ACC112 (cell line): ENCODE measurements at regions not wholly inside any gene's neighbourhood (a gene's known extent, or its start where the extent isn't known, plus 50 kb on each side); places are given as distances from the start of the nearest gene placed in this dataset.

ENCODE experiments used
- H2AFZ ChIP-seq: fragments of 200-600 bp; sonication (generic); one replicate; pipeline ENCODE4 v1.6.0; 2017; ENCODE audit warnings: antibody characterized with exemption, low read length; ENCODE audit not compliant: unreplicated experiment
- H3K27ac ChIP-seq: fragments of 200-600 bp; sonication (generic); 2 replicates; pipeline ENCODE4 v1.5.1; 2014; ENCODE audit warnings: low read depth, mild to moderate bottlenecking, antibody characterized with exemption, low read length, moderate library complexity
- H3K27me3 ChIP-seq: fragments of 200-600 bp; sonication (generic); 2 replicates; pipeline ENCODE4 v1.6.1; 2014; ENCODE audit warnings: mild to moderate bottlenecking, antibody characterized with exemption, low read length, moderate library complexity, mixed read lengths; ENCODE audit not compliant: insufficient read depth
- H3K36me3 ChIP-seq: fragments of 200-600 bp; sonication (generic); 2 replicates; pipeline ENCODE4 v1.6.1; 2016; ENCODE audit warnings: mild to moderate bottlenecking, antibody characterized with exemption, low read length, moderate library complexity, mixed read lengths; ENCODE audit not compliant: insufficient read depth
- H3K4me1 ChIP-seq: fragments of 200-600 bp; sonication (generic); one replicate; pipeline ENCODE4 v1.6.1; 2016; ENCODE audit warnings: low read length, mixed read lengths; ENCODE audit not compliant: insufficient read depth, unreplicated experiment, control insufficient read depth
- H3K4me3 ChIP-seq: fragments of 200-600 bp; sonication (generic); 2 replicates; pipeline ENCODE4 v1.5.1; 2014; ENCODE audit warnings: mild to moderate bottlenecking, low read depth, low read length
- H3K79me2 ChIP-seq: fragments of 200-600 bp; sonication (generic); one replicate; pipeline ENCODE4 v1.6.0; 2016; ENCODE audit warnings: low read length; ENCODE audit not compliant: control insufficient read depth, unreplicated experiment, insufficient read depth

DNA sequence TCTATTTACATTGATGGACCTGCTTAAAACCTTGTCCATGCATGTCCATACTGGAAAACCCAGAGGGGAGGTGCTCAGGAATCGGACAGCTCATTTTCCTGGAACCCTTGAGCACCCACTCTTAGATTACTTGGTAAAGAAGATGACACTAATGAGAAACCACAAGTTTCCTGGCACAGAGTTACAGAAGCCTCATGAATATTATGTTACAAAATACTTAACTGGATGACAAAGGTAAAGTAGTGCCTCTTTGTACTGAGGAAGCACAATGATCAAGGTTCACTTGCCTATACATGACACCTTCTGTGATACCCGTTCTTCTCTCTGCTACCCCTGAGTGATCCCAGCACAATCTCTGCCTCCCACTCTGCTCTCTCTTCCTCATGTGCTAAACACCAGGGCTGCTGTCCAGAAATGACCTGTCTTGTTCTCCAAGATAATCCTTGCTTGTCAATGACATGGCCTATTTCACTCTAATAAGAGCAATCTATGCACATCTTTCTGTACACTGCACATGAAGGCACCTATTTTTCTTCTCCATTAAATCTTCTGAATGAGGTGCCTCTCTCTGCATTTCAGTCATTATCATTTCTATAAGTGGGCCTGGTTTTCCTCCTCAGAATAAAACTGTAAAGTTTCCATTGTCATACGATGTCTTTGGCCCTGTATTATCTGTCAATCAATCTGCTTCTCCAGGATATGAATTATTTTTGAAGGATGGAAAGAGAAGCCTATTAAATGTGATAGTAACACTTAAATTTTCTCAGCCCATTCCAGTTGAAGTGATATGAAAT lies 684.0 kb upstream of the ACO1 start:
- Histone ChIP-seq H3K79me2 (no peaks in the 10 kb centered on the region), H3K27ac (no peak overlapping the region), H3K36me3 (no peaks in the 10 kb centered on the region), H3K27me3 (no peaks in the 10 kb centered on the region; the same call in 1 of the 2 replicates), H3K4me3 (no peak overlapping the region), H3K4me1 (no peaks in the 10 kb centered on the region), H2AFZ (no peak overlapping the region)

DNA sequence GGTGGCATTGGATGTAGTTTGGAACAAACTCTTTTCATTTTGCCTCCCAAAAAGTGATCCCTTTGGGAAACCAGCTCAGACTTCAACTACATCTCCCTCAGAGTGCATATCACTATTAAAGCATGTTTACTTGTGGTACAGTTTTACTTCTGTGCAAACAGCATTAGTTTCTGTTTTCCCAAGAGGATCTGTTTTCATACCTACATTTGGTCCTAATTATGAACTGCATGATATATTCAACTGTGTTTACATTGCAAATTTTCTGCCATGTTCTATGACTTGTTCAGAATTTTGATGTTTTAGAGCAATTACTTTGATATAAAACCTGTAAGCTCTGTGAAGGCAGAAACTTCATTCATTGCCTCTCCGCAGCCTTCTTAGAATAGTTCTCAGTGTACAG lies 681.5 kb upstream of the ACO1 start:
- Histone ChIP-seq H3K4me1 (no peaks in the 10 kb centered on the region), H3K4me3 (no peak overlapping the region), H2AFZ (no peak overlapping the region), H3K27me3 (no peaks in the 10 kb centered on the region; the same call in 1 of the 2 replicates), H3K27ac (no peak overlapping the region), H3K36me3 (no peaks in the 10 kb centered on the region), H3K79me2 (no peaks in the 10 kb centered on the region)

DNA sequence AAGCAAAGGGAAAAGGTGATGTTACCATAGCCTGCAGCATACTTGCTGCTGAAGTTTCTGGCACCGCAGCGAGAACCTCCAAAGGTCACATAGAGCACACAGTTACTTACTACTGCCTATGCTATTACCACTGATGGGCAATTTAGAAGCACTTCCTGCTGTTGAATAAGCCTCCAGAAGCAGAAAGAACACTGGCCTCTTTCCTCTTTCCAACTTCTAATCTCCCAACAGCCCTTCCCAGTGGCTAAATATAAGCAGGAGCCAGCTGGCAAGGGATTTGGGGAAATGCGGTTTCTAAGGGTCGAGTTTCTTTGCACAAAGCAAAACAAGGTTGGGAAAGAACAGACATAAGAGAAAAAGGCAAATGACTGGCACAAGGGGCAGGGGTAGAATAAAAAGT lies 669.2 kb upstream of the ACO1 start:
- Histone ChIP-seq H3K27ac (no peak overlapping the region), H3K4me1 (no peaks in the 10 kb centered on the region), H3K79me2 (no peaks in the 10 kb centered on the region), H3K27me3 (peaks cover 31% of the 10 kb centered on the region), H3K36me3 (no peaks in the 10 kb centered on the region), H3K4me3 (no peak overlapping the region), H2AFZ (no peak overlapping the region)

DNA sequence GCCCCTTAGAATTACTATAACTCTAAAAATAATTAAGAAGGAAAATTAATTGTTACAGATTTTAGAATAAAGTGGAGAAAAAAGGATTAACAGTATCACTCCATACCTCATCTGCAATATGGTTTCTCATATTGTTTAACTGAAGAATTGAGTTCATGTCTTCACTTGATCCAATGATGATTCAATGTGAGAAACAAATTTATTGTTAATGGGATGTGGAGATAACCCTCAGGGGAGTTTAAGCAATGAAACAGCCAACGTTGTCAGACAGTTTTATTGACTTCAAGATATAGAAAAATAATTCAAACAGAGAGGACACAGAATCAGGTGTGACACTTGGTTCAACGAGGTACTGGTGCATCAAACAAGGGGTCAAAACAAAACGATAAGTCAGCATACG lies 665.2 kb upstream of the ACO1 start:
- Histone ChIP-seq H3K27ac (no peak overlapping the region), H3K4me3 (no peak overlapping the region), H3K27me3 (peaks cover 21% of the 10 kb centered on the region; the same call in 1 of the 2 replicates), H3K79me2 (no peaks in the 10 kb centered on the region), H2AFZ (no peak overlapping the region), H3K36me3 (no peaks in the 10 kb centered on the region), H3K4me1 (no peaks in the 10 kb centered on the region)

DNA sequence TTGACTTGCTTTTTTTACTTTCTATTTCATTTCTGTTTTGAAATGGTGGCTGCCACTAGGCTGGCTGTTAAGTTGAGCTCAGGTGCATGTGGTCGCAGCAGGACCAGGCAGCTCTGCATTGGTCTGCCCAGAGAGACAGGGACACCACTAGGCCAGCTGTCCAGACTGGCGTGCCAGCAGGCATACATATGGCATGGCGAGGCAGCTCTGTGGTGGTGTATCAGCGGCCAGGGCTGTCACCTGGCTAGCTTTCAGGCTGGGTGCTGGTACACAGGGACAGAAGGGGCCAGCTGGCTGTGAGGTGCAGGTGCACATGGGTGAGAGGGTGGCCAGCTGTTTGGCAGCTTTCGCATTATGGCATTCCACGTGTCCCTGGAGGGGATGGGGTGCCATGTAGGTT lies 654.0 kb upstream of the ACO1 start:
- H3K36me3 ChIP-seq, result no peaks in the 10 kb centered on the region
- no peak overlapping the region for H2AFZ ChIP-seq
- no peak overlapping the region for H3K27ac ChIP-seq
- no peaks in the 10 kb centered on the region for H3K79me2 ChIP-seq
- no peak overlapping the region for H3K4me3 ChIP-seq
- H3K27me3 ChIP-seq, result peaks cover 3% of the 10 kb centered on the region; the same call in 1 of the 2 replicates
- no peaks in the 10 kb centered on the region for H3K4me1 ChIP-seq

DNA sequence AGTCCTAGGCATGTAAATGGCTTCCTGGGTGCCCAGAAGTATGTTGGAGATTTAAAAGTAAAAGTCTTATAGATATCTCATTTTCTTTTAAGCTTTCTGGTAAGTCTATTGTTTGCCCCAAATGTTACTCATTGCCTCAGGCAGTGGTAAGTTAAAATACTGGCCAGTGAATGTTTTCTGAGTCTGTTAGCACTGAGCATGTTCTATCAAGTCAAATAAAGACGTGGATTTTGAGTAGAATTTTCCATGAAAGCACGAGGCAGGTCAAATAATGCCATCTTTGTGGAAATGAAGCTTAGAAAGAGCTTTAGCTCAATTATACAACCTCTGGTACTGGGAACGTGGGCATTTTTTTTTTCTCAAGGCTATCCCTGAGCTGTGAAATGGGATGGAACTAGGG lies 651.3 kb upstream of the ACO1 start:
- Histone ChIP-seq H3K36me3 (no peaks in the 10 kb centered on the region), H3K4me3 (no peak overlapping the region), H3K79me2 (no peaks in the 10 kb centered on the region), H3K27me3 (peaks cover 7% of the 10 kb centered on the region; the same call in 1 of the 2 replicates), H3K4me1 (no peaks in the 10 kb centered on the region), H2AFZ (no peak overlapping the region), H3K27ac (no peak overlapping the region)

DNA sequence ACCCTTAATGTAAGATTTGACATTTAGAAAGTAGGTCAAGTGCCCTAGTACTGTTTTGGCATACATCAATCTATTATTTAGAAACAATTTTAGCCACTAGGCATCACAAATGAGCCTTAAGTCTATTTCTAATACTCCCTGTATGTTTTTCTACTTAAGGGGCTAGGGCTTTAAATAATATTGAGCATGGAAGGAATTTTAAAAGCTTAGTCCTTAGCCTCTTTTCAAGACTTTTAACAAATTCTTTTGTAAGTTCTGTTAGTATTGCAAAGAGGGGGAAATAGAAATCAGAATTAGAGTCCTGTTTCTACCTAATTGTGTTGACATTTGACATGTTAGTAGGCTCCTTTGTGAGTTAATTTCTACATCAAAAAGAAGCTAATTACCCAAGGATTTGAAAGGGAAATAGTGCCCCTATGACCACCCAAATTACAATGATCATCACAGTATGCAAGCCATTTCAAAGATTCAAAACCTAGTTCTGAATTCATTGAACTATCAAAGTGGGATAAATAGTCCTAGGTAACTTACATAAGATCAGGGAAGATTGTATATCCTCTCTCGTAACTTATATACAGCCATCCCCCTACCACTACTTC lies 647.8 kb upstream of the ACO1 start:
- no peaks in the 10 kb centered on the region for H3K4me1 ChIP-seq
- peaks cover 11% of the 10 kb centered on the region; the same call in 1 of the 2 replicates for H3K27me3 ChIP-seq
- H2AFZ ChIP-seq, result no peak overlapping the region
- no peaks in the 10 kb centered on the region for H3K79me2 ChIP-seq
- H3K36me3 ChIP-seq, result no peaks in the 10 kb centered on the region
- H3K4me3 ChIP-seq, result no peak overlapping the region
- no peak overlapping the region for H3K27ac ChIP-seq

DNA sequence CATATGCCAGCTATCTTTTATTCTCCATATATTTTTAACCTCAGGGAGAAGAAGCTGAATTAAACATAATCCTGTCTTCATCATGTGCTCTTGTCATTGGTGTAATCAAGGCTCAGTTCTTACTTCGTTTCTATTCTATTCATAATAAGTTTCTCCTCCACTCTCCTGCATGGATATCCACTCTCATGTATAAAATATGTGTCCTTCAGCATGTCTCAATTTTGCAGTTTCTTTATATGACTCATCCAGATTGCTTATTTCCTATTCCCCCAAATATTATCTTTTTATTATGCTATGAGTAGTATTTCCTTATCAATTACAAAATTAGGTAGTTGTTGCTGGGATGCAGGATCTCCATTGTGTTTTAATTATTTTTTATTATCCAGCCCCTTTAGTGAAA lies 643.7 kb upstream of the ACO1 start:
- Histone ChIP-seq H3K4me1 (no peaks in the 10 kb centered on the region), H3K79me2 (no peaks in the 10 kb centered on the region), H3K27me3 (peaks cover 29% of the 10 kb centered on the region), H2AFZ (no peak overlapping the region), H3K4me3 (no peak overlapping the region), H3K36me3 (no peaks in the 10 kb centered on the region), H3K27ac (no peak overlapping the region)

DNA sequence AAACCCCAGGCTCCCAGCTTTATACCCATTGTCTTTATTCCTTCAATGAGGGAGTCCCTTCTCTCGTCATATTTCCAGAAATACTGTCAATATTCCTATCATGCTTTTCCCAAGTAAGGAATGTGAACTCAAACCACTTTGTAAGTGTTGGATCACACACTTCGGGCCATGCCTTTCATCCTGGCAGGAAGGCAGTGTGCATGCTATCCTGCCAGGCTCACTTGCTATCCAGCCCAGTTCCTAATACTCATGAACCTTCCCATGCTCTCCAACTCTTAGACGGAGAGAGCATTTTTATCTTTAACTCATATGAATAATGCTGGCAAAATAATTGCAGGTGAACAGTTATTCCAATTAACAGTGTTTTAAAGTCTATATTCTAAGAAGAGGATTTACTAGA lies 639.9 kb upstream of the ACO1 start:
- Histone ChIP-seq H3K36me3 (no peaks in the 10 kb centered on the region), H3K4me1 (no peaks in the 10 kb centered on the region), H3K4me3 (no peak overlapping the region), H3K79me2 (no peaks in the 10 kb centered on the region), H3K27me3 (peaks cover 18% of the 10 kb centered on the region), H2AFZ (no peak overlapping the region), H3K27ac (no peak overlapping the region)

DNA sequence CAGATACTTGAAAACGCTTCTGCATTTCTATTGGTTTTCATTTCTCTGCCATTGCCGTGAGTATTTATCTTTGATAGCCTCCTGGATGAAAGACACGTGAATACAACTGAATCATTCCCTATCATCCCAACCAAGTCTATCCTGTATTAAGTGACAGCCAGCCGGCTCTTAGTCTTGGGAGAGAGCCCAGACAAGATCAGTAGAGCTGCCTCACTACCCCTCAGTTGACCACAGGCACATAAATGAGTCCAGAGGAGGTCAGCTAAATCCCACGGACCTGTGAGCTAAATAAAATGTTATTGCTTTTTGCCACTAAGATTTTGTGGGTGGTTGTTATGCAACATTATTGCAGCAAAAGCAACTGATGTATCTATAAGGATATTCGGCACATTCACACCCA lies 639.0 kb upstream of the ACO1 start:
- H3K4me1 ChIP-seq, result no peaks in the 10 kb centered on the region
- no peaks in the 10 kb centered on the region for H3K79me2 ChIP-seq

DNA sequence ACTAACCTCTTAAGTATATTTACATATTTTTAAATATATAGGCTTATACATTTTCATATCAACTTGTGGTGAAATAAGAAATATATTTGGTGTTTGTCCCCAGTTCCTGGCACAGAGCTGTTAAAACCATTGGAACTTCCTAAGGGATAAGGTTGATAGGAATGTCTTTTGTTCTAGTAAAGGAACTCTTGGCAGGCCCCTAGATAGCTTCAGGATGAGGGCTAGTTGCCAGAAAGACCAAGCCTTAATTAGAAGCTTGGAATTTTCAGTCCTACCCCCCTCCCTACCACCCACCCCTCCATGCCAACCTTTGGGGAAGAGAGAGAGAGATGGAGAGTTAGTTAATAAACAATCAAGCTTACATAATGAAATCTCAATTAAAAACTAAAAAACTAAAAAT lies 638.6 kb upstream of the ACO1 start:
- Histone ChIP-seq H3K27ac (no peak overlapping the region), H3K27me3 (peaks cover 18% of the 10 kb centered on the region), H3K36me3 (no peaks in the 10 kb centered on the region), H2AFZ (no peak overlapping the region), H3K4me1 (no peaks in the 10 kb centered on the region), H3K79me2 (no peaks in the 10 kb centered on the region), H3K4me3 (no peak overlapping the region)

More for the DNA sequence above, 639.0 kb upstream of the ACO1 start:
- H2AFZ ChIP-seq, result no peak overlapping the region
- H3K27ac ChIP-seq, result no peak overlapping the region
- no peak overlapping the region for H3K4me3 ChIP-seq
- H3K36me3 ChIP-seq, result no peaks in the 10 kb centered on the region
- peaks cover 18% of the 10 kb centered on the region for H3K27me3 ChIP-seq
